HEK293T (cell line): ENCODE measurements at regions not wholly inside any gene's neighbourhood (a gene's known extent, or its start where the extent isn't known, plus 50 kb on each side); places are given as distances from the start of the nearest gene placed in this dataset.

Experiments
- BHLHE40 ChIP-seq: fragments of 450-650 bp; IDR thresholded peaks from 2 replicates; pipeline ENCODE4 v1.6.1; 2016; ENCODE audit warnings: mild to moderate bottlenecking, moderate library complexity, borderline replicate concordance
- CTBP1 ChIP-seq: fragments of 450-650 bp; IDR thresholded peaks from 2 replicates; pipeline ENCODE4 v1.6.1; 2016; ENCODE audit warnings: borderline replicate concordance
- FOXA1 ChIP-seq: fragments of 450-650 bp; IDR thresholded peaks from 2 replicates; pipeline ENCODE4 v1.6.1; 2016; ENCODE audit warnings: mild to moderate bottlenecking
- FOXK2 ChIP-seq: fragments of 450-650 bp; IDR thresholded peaks from 2 replicates; pipeline ENCODE4 v1.6.1; 2016; ENCODE audit warnings: mild to moderate bottlenecking
- FOXM1 ChIP-seq: fragments of 450-650 bp; IDR thresholded peaks from 2 replicates; pipeline ENCODE4 v1.6.1; 2017; ENCODE audit warnings: mild to moderate bottlenecking, borderline replicate concordance
- NFRKB ChIP-seq: fragments of 450-650 bp; IDR thresholded peaks from 2 replicates; pipeline ENCODE4 v1.6.1; 2016; ENCODE audit warnings: mild to moderate bottlenecking, moderate library complexity
- SP1 ChIP-seq: fragments of 450-650 bp; IDR thresholded peaks from 2 replicates; pipeline ENCODE4 v1.6.1; 2017
- SUZ12 ChIP-seq: fragments of 450-650 bp; IDR thresholded peaks from 2 replicates; pipeline ENCODE4 v1.6.1; 2016; ENCODE audit warnings: mild to moderate bottlenecking
- TARDBP ChIP-seq: fragments of 450-650 bp; IDR thresholded peaks from 2 replicates; pipeline ENCODE4 v1.6.1; 2016
- ZNF384 ChIP-seq: fragments of 450-650 bp; IDR thresholded peaks from 2 replicates; pipeline ENCODE4 v1.6.1; 2016

DNA sequence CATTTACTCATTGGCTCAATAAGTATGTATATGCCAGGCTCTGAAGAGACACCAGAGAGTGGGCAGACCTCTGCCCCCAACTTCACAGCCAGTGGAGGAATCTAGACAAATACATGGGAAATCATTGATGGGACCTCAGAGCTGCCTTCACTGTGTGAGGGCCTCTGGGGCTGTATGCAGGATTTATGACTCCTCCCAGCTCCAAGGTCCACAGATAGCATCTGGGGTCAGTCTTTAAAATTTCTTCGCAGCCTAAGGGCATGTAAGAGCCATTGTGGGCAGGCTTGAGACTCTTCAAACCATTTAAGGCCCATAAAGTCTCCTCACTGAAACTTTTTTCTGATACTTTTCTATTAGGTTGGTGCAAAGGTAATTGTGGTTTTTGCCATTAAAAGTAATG is 125.5 kb downstream of the SPTSSA start:
- TF ChIP-seq CTBP1 (no peak), FOXK2 (no peak), FOXM1 (no peak), SUZ12 (no peak), FOXA1 (no peak), BHLHE40 (no peak), TARDBP (no peak), SP1 (no peak), ZNF384 (no peak), NFRKB (no peak)
